H1 (cell line): ENCODE measurements at regions not wholly inside any gene's neighbourhood (a gene's known extent, or its start where the extent isn't known, plus 50 kb on each side); places are given as distances from the start of the nearest gene placed in this dataset.

Source experiments
- CTCF ChIA-PET: fragments of 300-600 bp; sonication (Branson Sonifier 250); formaldehyde crosslinking; loops from one replicate; lab custom pipeline; 2021; ENCODE audit not compliant: partially characterized antibody; lab: Charles Lee
- POLR2A ChIA-PET: fragments of 300-600 bp; sonication (Branson Sonifier 250); formaldehyde crosslinking; loops from one replicate; lab custom pipeline; 2021; ENCODE audit warnings: inconsistent platforms; ENCODE audit not compliant: partially characterized antibody; lab: Charles Lee
- DNase-seq, 2 experiments: peaks; one replicate each; pipeline versions ENCODE4 v3.0.0 to v3.0.0-alpha.2; 2010 to 2022; ENCODE audit warnings: low spot score in 2 of 2, low read depth in 1 of 2, mixed read lengths in 1 of 2
- FAIRE-seq: peaks from 2 replicates; lab custom pipeline; 2011; peaks lifted over from hg19 to GRCh38; lab: Jason Lieb, UNC
- H2AFZ ChIP-seq: 2 replicates; pipeline ENCODE4 v1.8.1; 2012; ENCODE audit warnings: low read length, inconsistent platforms
- H2AK5ac ChIP-seq: 2 replicates; pipeline ENCODE4 v1.6.1; 2013; ENCODE audit warnings: low read depth, low read length
- H2BK120ac ChIP-seq: replicated peaks from 2 replicates; pipeline ENCODE3; 2013; ENCODE audit warnings: low read depth, low read length, inconsistent platforms
- H2BK12ac ChIP-seq: 2 replicates; pipeline ENCODE4 v1.6.1; 2013; ENCODE audit warnings: low read depth, low read length
- H2BK15ac ChIP-seq: 2 replicates; pipeline ENCODE4 v1.6.1; 2013; ENCODE audit warnings: low read length
- H2BK20ac ChIP-seq: 2 replicates; pipeline ENCODE4 v1.6.1; 2013; ENCODE audit warnings: low read length
- H2BK5ac ChIP-seq: 2 replicates; pipeline ENCODE4 v1.6.1; 2013; ENCODE audit warnings: low read depth, low read length
- H3K14ac ChIP-seq: 2 replicates; pipeline ENCODE4 v1.6.1; 2013; ENCODE audit warnings: inconsistent platforms; ENCODE audit not compliant: insufficient read length
- H3K18ac ChIP-seq: 2 replicates; pipeline ENCODE4 v1.6.1; 2013; ENCODE audit warnings: low read length; ENCODE audit errors: extremely low read depth
- H3K23ac ChIP-seq: 2 replicates; pipeline ENCODE4 v1.6.1; 2013; ENCODE audit warnings: inconsistent platforms; ENCODE audit not compliant: insufficient read length
- H3K23me2 ChIP-seq: 2 replicates; pipeline ENCODE4 v1.6.1; 2013; ENCODE audit warnings: low read depth, low read length
- H3K27ac ChIP-seq: 2 replicates; pipeline ENCODE4 v1.6.1; 2011; ENCODE audit warnings: low read depth, low read length, inconsistent platforms
- H3K27me3 ChIP-seq, 4 experiments: replicated peaks in 1 of 4; 1 replicate in 1 of 4; 2 replicates in 3 of 4; pipeline versions ENCODE4 v1.6.1 to v1.8.1; 2011 to 2013; ENCODE audit warnings: low read length in 3 of 4, mild to moderate bottlenecking in 3 of 4, inconsistent platforms in 2 of 4, mixed read lengths in 2 of 4, moderate library complexity in 1 of 4; ENCODE audit not compliant: control insufficient read depth in 3 of 4, insufficient read depth in 3 of 4; ENCODE audit errors: extremely low read depth in 1 of 4
- H3K36me3 ChIP-seq, 4 experiments: 2 replicates each; pipeline versions ENCODE4 v1.6.1 to v1.8.1; 2011 to 2013; ENCODE audit warnings: mild to moderate bottlenecking in 4 of 4, low read length in 3 of 4, moderate library complexity in 2 of 4, control low read depth in 1 of 4, inconsistent platforms in 1 of 4; ENCODE audit not compliant: insufficient read depth in 4 of 4, control insufficient read depth in 2 of 4
- H3K4ac ChIP-seq: replicated peaks from 2 replicates; pipeline ENCODE3; 2013; ENCODE audit warnings: low read length, low read depth, mixed read lengths, inconsistent platforms; ENCODE audit not compliant: insufficient read length
- H3K4me1 ChIP-seq, 4 experiments: replicated peaks in 1 of 4; 1 replicate in 1 of 4; 2 replicates in 3 of 4; pipeline versions ENCODE4 v1.6.1 to v1.8.1; 2011 to 2013; ENCODE audit warnings: low read length in 3 of 4, inconsistent platforms in 2 of 4, mixed read lengths in 1 of 4; ENCODE audit not compliant: insufficient read depth in 4 of 4, control insufficient read depth in 3 of 4
- H3K4me2 ChIP-seq, 2 experiments: 2 replicates each; pipeline versions ENCODE4 v1.6.1 to v1.8.1; 2011 to 2013; ENCODE audit warnings: low read depth in 2 of 2, low read length in 2 of 2, control low read depth in 1 of 2, inconsistent platforms in 1 of 2, mild to moderate bottlenecking in 1 of 2; ENCODE audit not compliant: insufficient read depth in 1 of 2
- H3K4me3 ChIP-seq, 4 experiments: fragments of 200-600, 300-600 bp in 1 of 4; sonication (generic), shearing (Covaris generic), sonication (Bioruptor Twin) in 1 of 4; 2 replicates each; pipeline versions ENCODE4 v1.5.1 to v1.8.1; 2011 to 2016; ENCODE audit warnings: low read length in 4 of 4, low read depth in 3 of 4, control low read depth in 2 of 4, inconsistent platforms in 2 of 4, mild to moderate bottlenecking in 2 of 4, mixed read lengths in 1 of 4, moderate library complexity in 1 of 4; ENCODE audit not compliant: insufficient read depth in 2 of 4; ENCODE audit errors: extremely low read depth in 1 of 4
- H3K56ac ChIP-seq: replicated peaks from 2 replicates; pipeline ENCODE3; 2013; ENCODE audit warnings: low read depth, mild to moderate bottlenecking, mixed read lengths, low read length, inconsistent platforms; ENCODE audit not compliant: insufficient read length
- H3K79me1 ChIP-seq: 2 replicates; pipeline ENCODE4 v1.6.1; 2013; ENCODE audit warnings: low read depth, low read length, control low read depth
- H3K79me2 ChIP-seq, 2 experiments: 2 replicates each; pipeline versions ENCODE4 v1.6.1 to v1.8.1; 2012 to 2013; ENCODE audit warnings: low read length in 2 of 2, mild to moderate bottlenecking in 2 of 2, inconsistent platforms in 1 of 2; ENCODE audit not compliant: insufficient read depth in 2 of 2, control insufficient read depth in 1 of 2
- H3K9ac ChIP-seq, 4 experiments: replicated peaks in 1 of 4; 1 replicate in 1 of 4; 2 replicates in 3 of 4; pipeline versions ENCODE4 v1.6.1 to v1.8.1; 2011 to 2013; ENCODE audit warnings: low read depth in 3 of 4, low read length in 3 of 4, control low read depth in 2 of 4, mild to moderate bottlenecking in 2 of 4, moderate library complexity in 2 of 4, inconsistent platforms in 1 of 4; ENCODE audit errors: extremely low read depth in 1 of 4
- H3K9me3 ChIP-seq, 2 experiments: 2 replicates each; pipeline versions ENCODE4 v1.6.1 to v1.8.1; 2012 to 2013; ENCODE audit warnings: mild to moderate bottlenecking in 2 of 2, moderate library complexity in 2 of 2, control low read depth in 1 of 2, inconsistent platforms in 1 of 2, low read depth in 1 of 2, low read length in 1 of 2, mixed read lengths in 1 of 2; ENCODE audit not compliant: insufficient read depth in 2 of 2
- H4K20me1 ChIP-seq, 2 experiments: replicated peaks in 1 of 2; 2 replicates each; pipeline versions ENCODE3 to v1.8.1; 2011 to 2013; ENCODE audit warnings: inconsistent platforms in 2 of 2, low read length in 2 of 2, mild to moderate bottlenecking in 1 of 2; ENCODE audit not compliant: insufficient read depth in 2 of 2, control insufficient read depth in 1 of 2
- H4K5ac ChIP-seq: 2 replicates; pipeline ENCODE4 v1.6.1; 2013; ENCODE audit warnings: low read length, low read depth, mixed read lengths, inconsistent platforms; ENCODE audit not compliant: insufficient read length
- H4K8ac ChIP-seq: 2 replicates; pipeline ENCODE4 v1.8.0; 2013; ENCODE audit warnings: mild to moderate bottlenecking, moderate library complexity, low read length, inconsistent platforms; ENCODE audit not compliant: insufficient read depth; ENCODE audit errors: extremely low read depth
- H4K91ac ChIP-seq: replicated peaks from 2 replicates; pipeline ENCODE3; 2013; ENCODE audit warnings: low read length, mixed read lengths, inconsistent platforms; ENCODE audit not compliant: insufficient read length
- BACH1 ChIP-seq: IDR thresholded peaks from 2 replicates; pipeline ENCODE4 v1.6.1; 2012; ENCODE audit warnings: low read length, improper control_type of control experiment
- BCL11A ChIP-seq, 2 experiments: IDR thresholded peaks; one replicate each; pipeline ENCODE4 v1.6.1; 2011; ENCODE audit warnings: low read depth in 2 of 2, low read length in 2 of 2, mild to moderate bottlenecking in 2 of 2
- BRCA1 ChIP-seq: IDR thresholded peaks from 2 replicates; pipeline ENCODE4 v1.6.1; 2012; ENCODE audit warnings: low read depth, low read length, improper control_type of control experiment
- CBX5 ChIP-seq: fragments of 300-800, 300-1000 bp; sonication (generic); IDR thresholded peaks from 2 replicates; pipeline ENCODE4 v1.7.1; 2016; ENCODE audit warnings: antibody characterized with exemption, low read length, low read depth
- KDM5A ChIP-seq: fragments of 200-600 bp; IDR thresholded peaks from 2 replicates; pipeline ENCODE4 v1.7.1; 2012; ENCODE audit warnings: mild to moderate bottlenecking, low read length, inconsistent platforms, mixed read lengths
- MAFK ChIP-seq: IDR thresholded peaks from 2 replicates; pipeline ENCODE4 v1.6.1; 2012; ENCODE audit warnings: low read depth, mild to moderate bottlenecking, improper control_type of control experiment, low read length
- NRF1 ChIP-seq: IDR thresholded peaks from 2 replicates; pipeline ENCODE4 v1.6.1; 2011; ENCODE audit warnings: mild to moderate bottlenecking, low read depth, low read length, improper control_type of control experiment
- PHF8 ChIP-seq: fragments of 200-600 bp; sonication (generic); conservative IDR thresholded peaks from 2 replicates; pipeline ENCODE4 v1.7.1; 2012; ENCODE audit warnings: low read depth, mild to moderate bottlenecking, inconsistent platforms, low read length, moderate library complexity
- POLR2A ChIP-seq, 2 experiments: IDR thresholded peaks; 1 replicate in 1 of 2; 2 replicates in 1 of 2; pipeline ENCODE4 v1.6.1; 2011; ENCODE audit warnings: low read depth in 2 of 2, low read length in 2 of 2, mild to moderate bottlenecking in 2 of 2; ENCODE audit errors: control extremely low read depth in 1 of 2
- RNF2 ChIP-seq: fragments of 200-900, 300-1000 bp; sonication (generic); IDR thresholded peaks from 2 replicates; pipeline ENCODE4 v1.7.1; 2016; ENCODE audit warnings: borderline replicate concordance, low read depth, mild to moderate bottlenecking, antibody characterized with exemption, low read length; ENCODE audit not compliant: poor library complexity, severe bottlenecking; ENCODE audit errors: missing control alignments
- SIX5 ChIP-seq: IDR thresholded peaks from 2 replicates; pipeline ENCODE4 v1.6.1; 2011; ENCODE audit warnings: mild to moderate bottlenecking, low read depth, low read length
- SRF ChIP-seq: IDR thresholded peaks from 2 replicates; pipeline ENCODE4 v1.6.1; 2011; ENCODE audit warnings: mild to moderate bottlenecking, low read depth, low read length, moderate library complexity
- TAF1 ChIP-seq: IDR thresholded peaks from 2 replicates; pipeline ENCODE4 v1.6.1; 2011; ENCODE audit warnings: mild to moderate bottlenecking, low read depth, low read length
- TCF12 ChIP-seq: IDR thresholded peaks from 2 replicates; pipeline ENCODE4 v1.6.1; 2011; ENCODE audit warnings: low read depth, mild to moderate bottlenecking, low read length
- ZNF274 ChIP-seq: IDR thresholded peaks from 2 replicates; pipeline ENCODE4 v1.7.0; 2012; ENCODE audit warnings: low read length, borderline replicate concordance; ENCODE audit errors: extremely low read depth
- WGBS, 2 experiments: shearing (Covaris generic) in 1 of 2; methylation state at CpG; one replicate each; pipeline versions ENCODE4 v1.1.6 to v1.1.7; 2013 to 2015; ENCODE audit warnings: low lambda C conversion rate in 2 of 2, mixed read lengths in 2 of 2, inconsistent platforms in 1 of 2, low coverage in 1 of 2, missing lambda C conversion rate in 1 of 2; ENCODE audit not compliant: insufficient replicate concordance in 2 of 2, insufficient coverage in 1 of 2, insufficient read length in 1 of 2; ENCODE audit errors: extremely low coverage in 1 of 2, missing lambda C conversion rate in 1 of 2; 5-methylcytosine and 5-hydroxymethylcytosine counted together
- TF ChIP-seq, protein P1 (sequence below): IDR thresholded peaks from 2 replicates; pipeline ENCODE4 v1.6.1; 2011; ENCODE audit warnings: low read depth, mild to moderate bottlenecking, low read length; ENCODE audit not compliant: insufficient read depth

DNA sequence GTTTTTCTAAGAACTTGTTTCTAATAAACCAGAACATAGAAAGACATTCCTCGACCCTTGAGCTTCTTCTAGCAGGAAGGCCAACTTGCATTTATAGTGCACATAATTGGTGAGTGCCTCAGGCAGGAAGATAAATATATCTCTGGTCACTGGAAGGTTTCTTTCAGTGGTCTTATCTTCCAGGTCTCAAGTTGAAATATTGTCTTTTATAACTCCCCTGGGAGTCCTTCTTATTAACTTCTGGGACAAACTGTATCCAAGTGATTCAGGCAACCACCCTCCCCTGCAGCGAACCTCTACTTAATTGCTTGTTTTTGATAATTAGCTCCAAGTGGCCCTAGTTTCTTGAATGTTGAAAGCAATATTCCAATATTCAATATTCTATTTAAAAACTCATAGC, 346.8 kb upstream of the GOLIM4 start:
- H4K8ac ChIP-seq: no peak overlapping the region
- H3K27ac ChIP-seq: no peak overlapping the region
- no peak overlapping the region for H2BK5ac ChIP-seq
- H2BK20ac ChIP-seq: no peak overlapping the region
- H4K91ac ChIP-seq: no peak overlapping the region
- H3K4me3 ChIP-seq: no peak overlapping the region
- TF ChIP-seq CBX5 (no peak), SIX5 (no peak), BCL11A (IDR thresholded peaks at IDR 0.05; ENCODE audit: low read depth in 2 of 2, low read length in 2 of 2) (no peak), MAFK (no peak), POLR2A (IDR thresholded peaks at IDR 0.05; ENCODE audit: control extremely low read depth in 1 of 2, low read depth in 2 of 2, low read length in 2 of 2) (no peak), TCF12 (no peak), NRF1 (no peak), KDM5A (no peak), BRCA1 (no peak), ZNF274 (no peak), PHF8 (no peak), TAF1 (no peak), RNF2 (no peak), BACH1 (no peak), SRF (no peak)
- TF ChIP-seq, protein P1, sequence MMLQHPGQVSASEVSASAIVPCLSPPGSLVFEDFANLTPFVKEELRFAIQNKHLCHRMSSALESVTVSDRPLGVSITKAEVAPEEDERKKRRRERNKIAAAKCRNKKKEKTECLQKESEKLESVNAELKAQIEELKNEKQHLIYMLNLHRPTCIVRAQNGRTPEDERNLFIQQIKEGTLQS: no peak
- no peaks in the 10 kb centered on the region for H3K79me1 ChIP-seq
- no peak overlapping the region for H3K9ac ChIP-seq
- CTCF ChIA-PET: interaction anchor here (0.9 to 1.4 kb wide), 2 partner anchors 10 to 758 kb away, joined by 3 to 5 read pairs; no protein-coding TSS in a partner anchor
- no peak overlapping the region for H2BK120ac ChIP-seq
- H3K14ac ChIP-seq: no peak overlapping the region
- no peaks in the 10 kb centered on the region for H3K23me2 ChIP-seq
- no peaks in the 10 kb centered on the region for H3K27me3 ChIP-seq
- 89% methylated on average over 2 of the region's 2 CpGs; no CpG with 5 or more reads in 1 of the 2 experiments for WGBS, 2 experiments
- H2AFZ ChIP-seq: no peak overlapping the region
- H3K23ac ChIP-seq: no peak overlapping the region
- H4K5ac ChIP-seq: no peak overlapping the region
- FAIRE-seq (no peak), DNase-seq (no peak)
- H3K4ac ChIP-seq: no peak overlapping the region
- no peak overlapping the region for H3K18ac ChIP-seq
- no peak overlapping the region for H3K56ac ChIP-seq
- no peak overlapping the region for H2AK5ac ChIP-seq
- H4K20me1 ChIP-seq: no peaks in the 10 kb centered on the region
- no peak overlapping the region for H2BK15ac ChIP-seq
- 0 out of 7 replicates have a peak, but pooled peaks cover 0 to 3% (median 0%) of the 10 kb centered on the region in 4 experiments for H3K4me1 ChIP-seq
- POLR2A ChIA-PET: no interaction called here
- no peak overlapping the region for H3K4me2 ChIP-seq
- H3K79me2 ChIP-seq: no peaks in the 10 kb centered on the region
- H3K9me3 ChIP-seq: no peaks in the 10 kb centered on the region
- H2BK12ac ChIP-seq: no peak overlapping the region
- no peaks in the 10 kb centered on the region for H3K36me3 ChIP-seq
